ENCODE measurements at regions not wholly inside any gene's neighbourhood (a gene's known extent, or its start where the extent isn't known, plus 50 kb on each side); places are given as distances from the start of the nearest gene placed in this dataset.

DNA sequence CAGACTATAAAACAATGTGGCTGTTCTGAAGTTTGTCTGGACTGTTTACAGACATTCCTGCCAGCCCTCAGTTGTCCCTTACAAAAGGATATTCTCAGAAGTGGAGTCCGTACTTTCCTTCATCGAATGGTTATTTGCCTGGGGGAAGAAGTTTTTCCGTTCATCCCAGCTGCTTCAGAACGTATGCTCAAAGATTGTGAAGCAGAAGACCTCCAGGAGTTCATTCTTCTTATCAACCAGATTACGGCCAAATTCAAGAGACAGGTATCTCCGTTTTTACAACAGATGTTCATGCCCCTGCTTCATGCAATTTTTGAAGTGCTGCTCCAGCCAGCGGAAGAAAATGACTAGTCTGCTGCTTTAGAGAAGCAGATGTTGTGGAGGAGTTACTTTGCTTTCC is 174.3 kb upstream of the NUPR2 start:
- TF ChIP-seq, protein P1, sequence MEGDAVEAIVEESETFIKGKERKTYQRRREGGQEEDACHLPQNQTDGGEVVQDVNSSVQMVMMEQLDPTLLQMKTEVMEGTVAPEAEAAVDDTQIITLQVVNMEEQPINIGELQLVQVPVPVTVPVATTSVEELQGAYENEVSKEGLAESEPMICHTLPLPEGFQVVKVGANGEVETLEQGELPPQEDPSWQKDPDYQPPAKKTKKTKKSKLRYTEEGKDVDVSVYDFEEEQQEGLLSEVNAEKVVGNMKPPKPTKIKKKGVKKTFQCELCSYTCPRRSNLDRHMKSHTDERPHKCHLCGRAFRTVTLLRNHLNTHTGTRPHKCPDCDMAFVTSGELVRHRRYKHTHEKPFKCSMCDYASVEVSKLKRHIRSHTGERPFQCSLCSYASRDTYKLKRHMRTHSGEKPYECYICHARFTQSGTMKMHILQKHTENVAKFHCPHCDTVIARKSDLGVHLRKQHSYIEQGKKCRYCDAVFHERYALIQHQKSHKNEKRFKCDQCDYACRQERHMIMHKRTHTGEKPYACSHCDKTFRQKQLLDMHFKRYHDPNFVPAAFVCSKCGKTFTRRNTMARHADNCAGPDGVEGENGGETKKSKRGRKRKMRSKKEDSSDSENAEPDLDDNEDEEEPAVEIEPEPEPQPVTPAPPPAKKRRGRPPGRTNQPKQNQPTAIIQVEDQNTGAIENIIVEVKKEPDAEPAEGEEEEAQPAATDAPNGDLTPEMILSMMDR (conservative IDR thresholded peaks at IDR 0.05; ENCODE audit: low read length): no peak
- TF ChIP-seq EZH2phosphoT487 (IDR thresholded peaks at IDR 0.05; ENCODE audit: borderline replicate concordance, low read depth, low read length): no peak

Data from OCI-LY7 (cell line).